IPS-15b (cell line): ENCODE measurements at regions not wholly inside any gene's neighbourhood (a gene's known extent, or its start where the extent isn't known, plus 50 kb on each side); places are given as distances from the start of the nearest gene placed in this dataset.
"Not testable (repeated sequence)": the region's sequence is repeated elsewhere in the genome, so short reads cannot be mapped to it uniquely, and the experiment has no call there.

Source experiments
- H3K27me3 ChIP-seq: one replicate; pipeline ENCODE4 v1.6.1; 2013; ENCODE audit warnings: low read length; ENCODE audit not compliant: control insufficient read depth, insufficient read depth
- H3K36me3 ChIP-seq: one replicate; pipeline ENCODE4 v1.6.1; 2013; ENCODE audit warnings: low read length; ENCODE audit not compliant: control insufficient read depth, insufficient read depth
- H3K4me1 ChIP-seq: one replicate; pipeline ENCODE4 v1.6.1; 2013; ENCODE audit warnings: mild to moderate bottlenecking, low read length; ENCODE audit not compliant: control insufficient read depth, insufficient read depth
- H3K4me3 ChIP-seq: one replicate; pipeline ENCODE4 v1.5.1; 2013; ENCODE audit warnings: low read depth, low read length
- H3K9ac ChIP-seq: one replicate; pipeline ENCODE4 v1.6.1; 2013; ENCODE audit warnings: low read depth, mild to moderate bottlenecking, low read length
- H3K9me3 ChIP-seq: one replicate; pipeline ENCODE4 v1.6.1; 2013; ENCODE audit warnings: mild to moderate bottlenecking, low read length; ENCODE audit not compliant: control insufficient read depth, insufficient read depth

- Histone ChIP-seq H3K4me3 (no peak overlapping the region), H3K4me1 (no peaks in the 10 kb centered on the region), H3K9ac (no peak overlapping the region), H3K36me3 (no peaks in the 10 kb centered on the region), H3K27me3 (no peaks in the 10 kb centered on the region), H3K9me3 (no peaks in the 10 kb centered on the region)
Observed at GRCh38 chr12:17296882-17297281, 690.9 kb upstream of the LMO3 start.

GRCh38 chr12:17286874-17287273, 680.9 kb upstream of the LMO3 start:
- no peaks in the 10 kb centered on the region for H3K9me3 ChIP-seq

GRCh38 chr12:17284873-17285272, 678.9 kb upstream of the LMO3 start:
- no peaks in the 10 kb centered on the region for H3K9me3 ChIP-seq
- no peaks in the 10 kb centered on the region for H3K36me3 ChIP-seq
- H3K4me3 ChIP-seq = no peak overlapping the region
- H3K4me1 ChIP-seq = no peaks in the 10 kb centered on the region
- no peak overlapping the region for H3K9ac ChIP-seq
- H3K27me3 ChIP-seq = no peaks in the 10 kb centered on the region

More at GRCh38 chr12:17286874-17287273, 680.9 kb upstream of the LMO3 start:
- H3K4me1 ChIP-seq = no peaks in the 10 kb centered on the region
- H3K36me3 ChIP-seq = no peaks in the 10 kb centered on the region
- H3K4me3 ChIP-seq = no peak overlapping the region
- H3K27me3 ChIP-seq = no peaks in the 10 kb centered on the region
- H3K9ac ChIP-seq = no peak overlapping the region

GRCh38 chr12:17283563-17283962, 677.6 kb upstream of the LMO3 start:
- no peaks in the 10 kb centered on the region for H3K4me1 ChIP-seq
- H3K4me3 ChIP-seq = no peak overlapping the region
- no peaks in the 10 kb centered on the region for H3K9me3 ChIP-seq
- no peaks in the 10 kb centered on the region for H3K27me3 ChIP-seq
- H3K9ac ChIP-seq = no peak overlapping the region
- H3K36me3 ChIP-seq = no peaks in the 10 kb centered on the region

- H3K4me3 ChIP-seq, H3K9ac ChIP-seq: not testable (repeated sequence)
Observed at GRCh38 chr12:17282169-17282568, 676.2 kb upstream of the LMO3 start.

GRCh38 chr12:17278946-17279345, 673.0 kb upstream of the LMO3 start:
- H3K27me3 ChIP-seq = no peaks in the 10 kb centered on the region
- H3K4me1 ChIP-seq = no peaks in the 10 kb centered on the region
- no peaks in the 10 kb centered on the region for H3K36me3 ChIP-seq
- H3K4me3 ChIP-seq = no peak overlapping the region
- no peaks in the 10 kb centered on the region for H3K9me3 ChIP-seq
- H3K9ac ChIP-seq = no peak overlapping the region

More at GRCh38 chr12:17282169-17282568, 676.2 kb upstream of the LMO3 start:
- not testable (repeated sequence) for H3K9me3 ChIP-seq, H3K27me3 ChIP-seq, H3K4me1 ChIP-seq, H3K36me3 ChIP-seq

- no peaks in the 10 kb centered on the region for H3K9me3 ChIP-seq
- no peaks in the 10 kb centered on the region for H3K27me3 ChIP-seq
- H3K9ac ChIP-seq = no peak overlapping the region
- H3K36me3 ChIP-seq = no peaks in the 10 kb centered on the region
- H3K4me1 ChIP-seq = no peaks in the 10 kb centered on the region
- H3K4me3 ChIP-seq = no peak overlapping the region
Observed at GRCh38 chr12:17276196-17276595, 670.2 kb upstream of the LMO3 start.

GRCh38 chr12:17266856-17267255, 660.9 kb upstream of the LMO3 start:
- Histone ChIP-seq H3K36me3 (no peaks in the 10 kb centered on the region), H3K4me1 (no peaks in the 10 kb centered on the region), H3K27me3 (no peaks in the 10 kb centered on the region), H3K4me3 (no peak overlapping the region), H3K9ac (no peak overlapping the region), H3K9me3 (no peaks in the 10 kb centered on the region)

- no peaks in the 10 kb centered on the region for H3K9me3 ChIP-seq
- no peaks in the 10 kb centered on the region for H3K36me3 ChIP-seq
- no peak overlapping the region for H3K4me3 ChIP-seq
- H3K27me3 ChIP-seq = no peaks in the 10 kb centered on the region
- no peaks in the 10 kb centered on the region for H3K4me1 ChIP-seq
- H3K9ac ChIP-seq = no peak overlapping the region
Observed at GRCh38 chr12:17264603-17265002, 658.6 kb upstream of the LMO3 start.

- Histone ChIP-seq H3K9ac (no peak overlapping the region), H3K4me3 (no peak overlapping the region), H3K36me3 (no peaks in the 10 kb centered on the region), H3K27me3 (no peaks in the 10 kb centered on the region), H3K4me1 (no peaks in the 10 kb centered on the region), H3K9me3 (no peaks in the 10 kb centered on the region)
Observed at GRCh38 chr12:17239874-17240273, 633.9 kb upstream of the LMO3 start.

- no peaks in the 10 kb centered on the region for H3K9me3 ChIP-seq
- H3K36me3 ChIP-seq = no peaks in the 10 kb centered on the region
- no peaks in the 10 kb centered on the region for H3K4me1 ChIP-seq
- no peak overlapping the region for H3K9ac ChIP-seq
- no peak overlapping the region for H3K4me3 ChIP-seq
- H3K27me3 ChIP-seq = no peaks in the 10 kb centered on the region
Observed at GRCh38 chr12:17235996-17236395, 630.0 kb upstream of the LMO3 start.

GRCh38 chr12:17215759-17216570, 610.0 kb upstream of the LMO3 start:
- Histone ChIP-seq H3K36me3 (no peaks in the 10 kb centered on the region), H3K9me3 (no peaks in the 10 kb centered on the region), H3K4me3 (no peak overlapping the region), H3K9ac (no peak overlapping the region), H3K27me3 (no peaks in the 10 kb centered on the region), H3K4me1 (no peaks in the 10 kb centered on the region)
